ENCODE measurements at regions not wholly inside any gene's neighbourhood (a gene's known extent, or its start where the extent isn't known, plus 50 kb on each side); places are given as distances from the start of the nearest gene placed in this dataset.
"Not testable (repeated sequence)": the region's sequence is repeated elsewhere in the genome, so short reads cannot be mapped to it uniquely, and the experiment has no call there.

DNA sequence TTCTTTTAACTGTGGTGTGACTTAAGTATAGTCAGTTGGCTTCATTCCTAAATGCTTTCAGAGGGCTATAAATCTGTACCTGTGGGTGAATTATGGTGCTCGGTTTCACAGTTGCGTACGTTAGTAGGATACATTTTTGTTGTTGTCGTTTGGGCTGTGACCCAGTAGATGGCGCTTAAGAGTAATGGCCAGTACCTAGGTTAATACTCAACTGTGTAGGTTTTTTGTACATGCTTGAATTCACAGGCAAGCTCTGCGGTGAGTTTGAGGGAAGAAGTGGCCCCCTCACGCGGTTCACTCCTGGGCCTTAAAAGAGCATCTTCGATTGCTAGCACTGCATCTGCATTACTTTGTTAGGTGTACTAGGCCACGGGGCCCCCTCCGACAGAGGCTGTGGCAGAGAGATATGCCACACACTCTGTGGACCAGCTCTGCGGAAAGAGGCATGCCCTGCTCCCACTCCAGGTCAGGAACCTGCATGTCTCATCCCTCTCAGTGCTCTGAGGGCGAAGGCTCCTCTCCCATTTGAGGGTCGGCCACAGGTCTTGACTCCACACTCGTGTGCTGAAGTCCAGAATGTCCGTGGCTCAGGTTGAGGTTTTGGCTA lies 224.6 kb upstream of the TBL1Y start:
- FAIRE-seq, result not testable (repeated sequence)

DNA sequence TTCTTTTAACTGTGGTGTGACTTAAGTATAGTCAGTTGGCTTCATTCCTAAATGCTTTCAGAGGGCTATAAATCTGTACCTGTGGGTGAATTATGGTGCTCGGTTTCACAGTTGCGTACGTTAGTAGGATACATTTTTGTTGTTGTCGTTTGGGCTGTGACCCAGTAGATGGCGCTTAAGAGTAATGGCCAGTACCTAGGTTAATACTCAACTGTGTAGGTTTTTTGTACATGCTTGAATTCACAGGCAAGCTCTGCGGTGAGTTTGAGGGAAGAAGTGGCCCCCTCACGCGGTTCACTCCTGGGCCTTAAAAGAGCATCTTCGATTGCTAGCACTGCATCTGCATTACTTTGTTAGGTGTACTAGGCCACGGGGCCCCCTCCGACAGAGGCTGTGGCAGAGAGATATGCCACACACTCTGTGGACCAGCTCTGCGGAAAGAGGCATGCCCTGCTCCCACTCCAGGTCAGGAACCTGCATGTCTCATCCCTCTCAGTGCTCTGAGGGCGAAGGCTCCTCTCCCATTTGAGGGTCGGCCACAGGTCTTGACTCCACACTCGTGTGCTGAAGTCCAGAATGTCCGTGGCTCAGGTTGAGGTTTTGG lies 208.8 kb upstream of the TBL1Y start:
- FAIRE-seq, result not testable (repeated sequence)

DNA sequence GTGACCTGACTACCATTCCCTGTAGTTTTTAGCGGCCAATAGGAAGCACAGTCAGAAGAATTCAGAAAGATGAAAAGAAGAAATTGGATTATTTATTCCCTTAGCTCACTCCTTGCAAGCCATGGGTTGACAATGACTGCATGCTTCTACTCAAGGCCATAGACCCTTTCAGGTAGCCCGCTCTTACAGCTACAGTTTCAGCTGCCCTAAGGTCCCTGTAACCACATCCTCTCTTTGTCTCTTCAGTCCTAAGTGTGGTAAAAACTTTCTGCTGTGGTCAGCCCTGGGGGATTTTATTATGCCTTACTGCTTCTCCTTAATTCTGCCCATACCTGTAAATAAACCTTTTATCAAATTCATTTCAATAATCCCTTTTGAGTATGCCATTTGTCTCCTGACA lies 189.1 kb upstream of the TBL1Y start:
- FAIRE-seq, result not testable (repeated sequence)

DNA sequence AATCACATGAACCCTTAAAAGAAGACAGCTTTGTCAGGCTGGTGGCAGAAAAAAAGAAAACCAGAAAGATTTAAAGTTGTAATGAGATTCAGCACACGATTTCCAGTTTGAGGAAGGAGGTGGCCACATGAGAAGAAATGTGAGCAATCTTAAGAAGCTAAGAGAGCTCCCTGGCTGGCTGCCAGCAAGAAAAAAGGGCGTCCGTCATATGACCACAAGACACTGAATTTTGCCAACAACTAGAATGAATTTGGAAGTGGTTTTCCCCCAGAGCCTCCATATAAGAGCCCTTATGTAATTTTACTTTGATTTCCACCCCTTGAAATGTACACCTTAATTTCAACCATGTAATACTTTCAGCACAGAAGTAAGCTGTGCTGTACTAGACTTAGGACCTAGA lies 163.3 kb upstream of the TBL1Y start:
- FAIRE-seq, result not testable (repeated sequence)

DNA sequence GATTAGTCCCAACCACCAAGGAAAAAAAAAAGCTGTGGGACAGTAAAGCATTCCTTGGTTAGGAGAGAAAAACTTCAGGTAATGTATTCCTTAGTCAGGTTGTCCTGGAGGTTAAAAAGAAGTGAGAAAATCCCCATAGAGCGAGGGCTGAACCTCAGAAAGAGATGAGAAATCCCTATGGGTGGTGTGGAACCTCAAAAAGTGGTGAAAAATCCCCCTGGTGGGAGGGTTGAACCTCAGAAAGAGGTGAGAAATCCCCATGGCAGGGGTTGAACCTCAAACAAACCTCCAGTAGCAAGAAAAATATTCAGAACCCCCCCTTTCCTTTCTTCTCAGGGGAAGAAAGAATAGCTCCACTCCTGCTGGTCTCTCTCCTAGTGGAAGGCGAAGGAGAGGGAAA lies 128.2 kb upstream of the TBL1Y start:
- FAIRE-seq, result no peak

DNA sequence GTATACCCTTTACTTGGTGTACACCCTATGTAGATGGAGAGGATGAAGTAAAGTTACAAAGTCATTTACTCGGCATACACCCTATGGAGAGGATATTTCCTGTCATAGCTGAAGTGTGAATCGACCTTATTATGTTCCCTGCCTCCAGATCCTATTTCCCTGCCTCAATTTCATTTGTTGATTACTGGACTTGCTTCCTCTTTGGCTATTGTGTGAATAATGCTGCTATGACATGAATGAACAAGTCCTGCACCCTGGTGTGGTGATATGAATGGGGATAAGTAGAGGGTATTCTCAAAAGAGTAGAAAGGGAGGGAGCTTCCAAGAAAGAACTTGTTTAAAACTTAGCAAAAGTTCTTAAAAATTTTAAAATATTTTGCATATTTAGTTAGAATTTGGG lies 123.5 kb upstream of the TBL1Y start:
- FAIRE-seq, result no peak

DNA sequence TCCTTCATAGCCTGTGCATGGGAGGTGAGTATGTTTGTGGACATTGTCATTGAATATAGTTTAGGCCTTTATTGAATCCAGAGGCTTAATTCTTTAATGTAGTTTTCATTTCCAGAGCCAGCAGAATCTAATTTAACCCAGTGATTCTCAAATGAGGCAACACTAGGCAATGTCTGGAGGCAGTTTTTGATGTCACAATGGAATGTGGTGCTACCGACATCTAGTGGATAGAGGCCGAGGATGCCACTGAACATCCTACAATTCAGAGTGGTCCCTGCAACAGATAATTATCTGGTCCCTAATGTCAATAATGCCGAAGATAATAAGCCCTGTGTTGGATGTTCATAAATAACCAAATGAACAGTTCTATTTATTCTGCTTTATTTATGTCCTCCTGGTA lies 98.9 kb upstream of the TBL1Y start:
- FAIRE-seq, result peak; percentile 90

Measured in islet of Langerhans (tissue), 1 donor.